ENCODE measurements at regions not wholly inside any gene's neighbourhood (a gene's known extent, or its start where the extent isn't known, plus 50 kb on each side); places are given as distances from the start of the nearest gene placed in this dataset.

DNA sequence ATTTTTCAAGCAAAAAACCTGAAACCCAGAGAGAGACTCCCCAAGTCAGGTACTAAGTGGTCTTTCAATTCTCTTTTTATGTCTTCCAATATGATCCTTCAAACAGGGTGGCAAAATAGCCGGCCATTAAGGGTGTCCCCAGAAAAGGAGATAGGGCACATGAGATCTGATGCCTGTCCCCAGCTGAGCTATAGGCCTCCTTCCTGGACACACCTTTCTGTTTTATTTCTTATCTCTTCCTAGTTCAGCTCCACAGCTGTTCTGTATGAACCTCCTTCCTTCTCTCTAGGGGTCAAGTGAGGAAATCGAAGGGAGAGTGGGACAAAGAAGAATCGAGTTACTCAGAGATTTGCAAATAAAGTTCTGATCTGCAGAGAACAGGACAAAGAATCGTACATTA lies 112.4 kb upstream of the ATP1A1 start:
- DNase-seq, result no peak
- no peak overlapping the region for H3K4me3 ChIP-seq (ENCODE audit: low read length)
- H3K36me3 ChIP-seq (ENCODE audit: control insufficient read depth, insufficient read depth, low read length), result no peaks in the 10 kb centered on the region
- no peaks in the 10 kb centered on the region for H3K27me3 ChIP-seq (ENCODE audit: control insufficient read depth, insufficient read depth, low read length)
- H3K4me1 ChIP-seq (ENCODE audit: control insufficient read depth, insufficient read depth, low read length), result peaks cover 4% of the 10 kb centered on the region
- H3K27ac ChIP-seq (ENCODE audit: low read length), result no peak overlapping the region
- no CpG with 5 or more reads among the region's 4 CpGs for WGBS (ENCODE audit: insufficient coverage)
- H3K9me3 ChIP-seq (replicated peaks; ENCODE audit: control insufficient read depth, low read depth, low read length), result no peaks in the 10 kb centered on the region

DNA sequence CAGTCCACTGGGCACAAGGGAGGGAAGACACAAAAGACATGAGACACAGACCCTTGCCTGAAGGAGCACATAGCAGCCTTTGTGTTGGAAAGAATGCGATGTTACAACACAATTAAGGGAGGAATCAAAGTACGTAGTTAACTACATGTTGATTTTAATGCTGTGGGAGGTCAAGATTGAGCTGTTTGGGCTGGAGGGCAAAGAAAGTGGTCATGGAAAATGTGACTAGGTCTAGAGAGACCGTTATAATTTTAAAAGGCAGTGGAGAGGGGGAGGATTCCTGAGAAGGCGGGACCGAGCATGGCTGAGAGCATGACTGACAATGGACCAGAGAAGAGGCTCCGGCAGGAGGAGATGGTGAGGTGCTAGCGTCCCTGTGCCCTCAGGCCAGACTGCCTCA lies 111.8 kb upstream of the ATP1A1 start:
- 57% methylated on average over 5 of the region's 7 CpGs for WGBS (ENCODE audit: insufficient coverage)
- Histone ChIP-seq H3K4me3 (ENCODE audit: low read length) (no peak overlapping the region), H3K27ac (ENCODE audit: low read length) (no peak overlapping the region), H3K4me1 (ENCODE audit: control insufficient read depth, insufficient read depth, low read length) (peaks cover 3% of the 10 kb centered on the region), H3K36me3 (ENCODE audit: control insufficient read depth, insufficient read depth, low read length) (no peaks in the 10 kb centered on the region), H3K9me3 (replicated peaks; ENCODE audit: control insufficient read depth, low read depth, low read length) (no peaks in the 10 kb centered on the region), H3K27me3 (ENCODE audit: control insufficient read depth, insufficient read depth, low read length) (no peaks in the 10 kb centered on the region)
- DNase-seq, result no peak

GRCh38 chr1:116262207-116262994 lies 110.6 kb upstream of the ATP1A1 start:
- Histone ChIP-seq H3K9me3 (replicated peaks; ENCODE audit: control insufficient read depth, low read depth, low read length) (no peaks in the 10 kb centered on the region), H3K27me3 (ENCODE audit: control insufficient read depth, insufficient read depth, low read length) (peaks cover 2% of the 10 kb centered on the region), H3K27ac (ENCODE audit: low read length) (no peak overlapping the region), H3K4me3 (ENCODE audit: low read length) (no peak overlapping the region), H3K36me3 (ENCODE audit: control insufficient read depth, insufficient read depth, low read length) (no peaks in the 10 kb centered on the region), H3K4me1 (ENCODE audit: control insufficient read depth, insufficient read depth, low read length) (no peaks in the 10 kb centered on the region)
- 58% methylated on average over 3 of the region's 8 CpGs for WGBS (ENCODE audit: insufficient coverage)
- no peak for DNase-seq

DNA sequence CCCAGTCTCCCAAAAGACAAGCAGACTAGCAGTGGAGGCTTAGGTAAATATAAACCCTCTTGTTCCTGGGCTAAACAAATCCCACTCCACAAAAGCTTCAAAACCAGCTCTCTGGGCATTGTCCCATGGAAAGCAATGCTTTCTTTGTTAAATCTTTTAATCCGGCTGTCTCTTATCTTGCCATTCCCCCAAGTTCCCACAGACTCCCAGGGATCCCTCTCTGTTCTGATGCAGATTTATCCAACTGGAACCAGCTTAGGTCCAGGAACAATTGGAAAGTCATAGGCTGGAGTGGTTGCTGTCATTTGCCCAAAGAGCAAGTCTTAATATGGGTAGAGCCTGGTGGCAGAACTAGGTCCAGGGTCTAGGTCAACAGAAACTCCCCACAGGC lies 110.1 kb upstream of the ATP1A1 start:
- no peak overlapping the region for H3K4me3 ChIP-seq (ENCODE audit: low read length)
- H3K27me3 ChIP-seq (ENCODE audit: control insufficient read depth, insufficient read depth, low read length), result peaks cover 2% of the 10 kb centered on the region
- no peak overlapping the region for H3K27ac ChIP-seq (ENCODE audit: low read length)
- H3K36me3 ChIP-seq (ENCODE audit: control insufficient read depth, insufficient read depth, low read length), result no peaks in the 10 kb centered on the region
- no CpG with 5 or more reads among the region's 1 CpG for WGBS (ENCODE audit: insufficient coverage)
- H3K4me1 ChIP-seq (ENCODE audit: control insufficient read depth, insufficient read depth, low read length), result peaks cover under 1% of the 10 kb centered on the region
- no peaks in the 10 kb centered on the region for H3K9me3 ChIP-seq (replicated peaks; ENCODE audit: control insufficient read depth, low read depth, low read length)
- DNase-seq, result no peak

- Histone ChIP-seq H3K9me3 (replicated peaks; ENCODE audit: control insufficient read depth, low read depth, low read length) (no peaks in the 10 kb centered on the region), H3K36me3 (ENCODE audit: control insufficient read depth, insufficient read depth, low read length) (no peaks in the 10 kb centered on the region), H3K27me3 (ENCODE audit: control insufficient read depth, insufficient read depth, low read length) (peaks cover 2% of the 10 kb centered on the region), H3K4me1 (ENCODE audit: control insufficient read depth, insufficient read depth, low read length) (peaks cover 5% of the 10 kb centered on the region), H3K27ac (ENCODE audit: low read length) (no peak overlapping the region), H3K4me3 (ENCODE audit: low read length) (no peak overlapping the region)
- 79% methylated on average over 2 of the region's 6 CpGs for WGBS (ENCODE audit: insufficient coverage)
- DNase-seq, result no peak
Measured at GRCh38 chr1:116265931-116266863, 106.8 kb upstream of the ATP1A1 start.

DNA sequence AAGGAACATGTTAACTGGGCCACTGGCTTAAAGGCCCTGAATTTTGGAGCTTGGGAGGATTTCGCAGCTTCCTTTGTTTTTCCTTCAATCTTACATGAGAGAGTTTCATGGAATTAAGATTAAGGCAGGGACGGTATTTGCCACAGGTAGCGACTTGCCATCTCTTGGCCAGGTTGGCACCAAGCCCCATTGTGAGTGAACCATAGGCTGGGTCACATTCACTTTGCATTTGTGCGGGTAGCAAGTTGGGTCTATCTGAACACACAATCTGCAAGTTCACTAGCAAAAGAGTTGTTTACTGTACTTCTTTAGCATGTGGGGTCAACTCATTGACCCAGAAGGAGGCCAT lies 106.2 kb upstream of the ATP1A1 start:
- Histone ChIP-seq H3K27me3 (ENCODE audit: control insufficient read depth, insufficient read depth, low read length) (peaks cover 2% of the 10 kb centered on the region), H3K27ac (ENCODE audit: low read length) (no peak overlapping the region), H3K4me3 (ENCODE audit: low read length) (no peak overlapping the region), H3K4me1 (ENCODE audit: control insufficient read depth, insufficient read depth, low read length) (peaks cover 5% of the 10 kb centered on the region), H3K9me3 (replicated peaks; ENCODE audit: control insufficient read depth, low read depth, low read length) (no peaks in the 10 kb centered on the region), H3K36me3 (ENCODE audit: control insufficient read depth, insufficient read depth, low read length) (no peaks in the 10 kb centered on the region)
- no peak for DNase-seq
- WGBS (ENCODE audit: insufficient coverage), result 93% methylated on average over 3 of the region's 4 CpGs

DNA sequence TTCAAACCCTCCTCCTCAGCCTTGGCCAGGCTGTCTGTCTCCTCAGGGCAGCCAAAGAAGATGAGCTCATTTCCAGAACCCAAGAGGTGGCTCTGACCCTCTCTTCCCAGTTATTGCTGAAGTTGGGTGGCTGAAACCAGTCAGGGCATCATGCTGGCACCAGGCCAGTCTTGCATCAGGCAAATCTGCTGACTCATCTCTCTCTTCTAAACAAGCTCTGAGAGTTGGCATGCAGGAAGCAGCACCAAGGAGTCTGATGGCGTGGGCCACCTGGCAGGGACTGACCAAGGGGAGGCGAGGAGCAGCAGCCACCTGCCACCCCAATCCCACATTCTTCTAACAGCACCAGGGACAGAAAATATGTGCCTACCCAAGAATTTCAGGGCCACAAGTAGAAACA lies 104.8 kb upstream of the ATP1A1 start:
- no peaks in the 10 kb centered on the region for H3K36me3 ChIP-seq (ENCODE audit: control insufficient read depth, insufficient read depth, low read length)
- WGBS (ENCODE audit: insufficient coverage), result no CpG with 5 or more reads among the region's 2 CpGs
- no peak overlapping the region for H3K27ac ChIP-seq (ENCODE audit: low read length)

DNA sequence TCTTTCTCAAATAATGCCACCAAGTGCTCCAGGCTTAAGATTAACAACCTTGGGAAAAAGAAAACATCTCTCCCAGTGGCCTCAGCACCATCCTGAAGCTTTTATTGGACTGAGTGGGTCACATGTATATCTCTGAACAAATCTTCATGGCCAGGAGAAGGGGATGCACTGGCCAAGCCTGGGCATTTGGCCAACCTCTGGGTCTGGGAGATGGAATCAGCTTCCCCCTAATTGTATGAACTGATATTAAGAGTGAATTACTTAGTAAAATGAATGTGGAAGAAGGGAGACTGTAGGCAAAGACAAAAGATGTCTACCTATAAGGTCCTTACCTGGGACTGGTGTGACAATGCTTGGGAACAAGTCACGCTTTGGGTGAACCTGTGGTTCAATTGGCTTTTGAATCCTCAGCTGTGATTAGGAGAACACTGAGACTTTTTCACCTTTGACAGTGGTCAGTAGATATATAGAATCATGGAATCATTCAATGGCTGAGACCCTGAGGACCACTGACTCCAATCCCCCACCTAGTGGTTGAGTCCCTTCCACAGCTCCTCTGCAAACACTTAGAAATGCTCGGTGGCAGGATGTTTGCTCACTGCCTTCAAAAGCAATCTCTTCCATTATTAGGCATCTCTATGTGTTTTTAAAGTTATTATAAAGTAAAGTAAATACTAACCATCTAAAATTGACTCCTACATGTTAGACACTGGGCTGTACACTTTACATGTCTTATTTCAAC lies 102.6 kb upstream of the ATP1A1 start:
- peaks cover 2% of the 10 kb centered on the region for H3K27me3 ChIP-seq (ENCODE audit: control insufficient read depth, insufficient read depth, low read length)
- no peak for DNase-seq
- WGBS (ENCODE audit: insufficient coverage), result no CpG with 5 or more reads among the region's 2 CpGs

More for the DNA sequence above, 104.8 kb upstream of the ATP1A1 start:
- peaks cover 8% of the 10 kb centered on the region for H3K4me1 ChIP-seq (ENCODE audit: control insufficient read depth, insufficient read depth, low read length)
- no peaks in the 10 kb centered on the region for H3K9me3 ChIP-seq (replicated peaks; ENCODE audit: control insufficient read depth, low read depth, low read length)
- peaks cover 2% of the 10 kb centered on the region for H3K27me3 ChIP-seq (ENCODE audit: control insufficient read depth, insufficient read depth, low read length)
- no peak overlapping the region for H3K4me3 ChIP-seq (ENCODE audit: low read length)
- DNase-seq, result peak; percentile 30

GRCh38 chr1:116273042-116273783 lies 99.8 kb upstream of the ATP1A1 start:
- H3K27ac ChIP-seq (ENCODE audit: low read length), result no peak overlapping the region
- WGBS (ENCODE audit: insufficient coverage), result 41% methylated on average over 4 of the region's 8 CpGs

More for the DNA sequence above, 102.6 kb upstream of the ATP1A1 start:
- Histone ChIP-seq H3K4me3 (ENCODE audit: low read length) (no peak overlapping the region), H3K36me3 (ENCODE audit: control insufficient read depth, insufficient read depth, low read length) (no peaks in the 10 kb centered on the region), H3K9me3 (replicated peaks; ENCODE audit: control insufficient read depth, low read depth, low read length) (no peaks in the 10 kb centered on the region), H3K27ac (ENCODE audit: low read length) (no peak overlapping the region), H3K4me1 (ENCODE audit: control insufficient read depth, insufficient read depth, low read length) (peaks cover 12% of the 10 kb centered on the region)

More at GRCh38 chr1:116273042-116273783, 99.8 kb upstream of the ATP1A1 start:
- DNase-seq, result peak; percentile 57
- no peak overlapping the region for H3K4me3 ChIP-seq (ENCODE audit: low read length)
- H3K9me3 ChIP-seq (replicated peaks; ENCODE audit: control insufficient read depth, low read depth, low read length), result no peaks in the 10 kb centered on the region
- no peaks in the 10 kb centered on the region for H3K27me3 ChIP-seq (ENCODE audit: control insufficient read depth, insufficient read depth, low read length)
- H3K36me3 ChIP-seq (ENCODE audit: control insufficient read depth, insufficient read depth, low read length), result no peaks in the 10 kb centered on the region
- peaks cover 10% of the 10 kb centered on the region for H3K4me1 ChIP-seq (ENCODE audit: control insufficient read depth, insufficient read depth, low read length)

All from muscle of leg (tissue), 3 donors.